ENCODE measurements at regions not wholly inside any gene's neighbourhood (a gene's known extent, or its start where the extent isn't known, plus 50 kb on each side); places are given as distances from the start of the nearest gene placed in this dataset.

DNA sequence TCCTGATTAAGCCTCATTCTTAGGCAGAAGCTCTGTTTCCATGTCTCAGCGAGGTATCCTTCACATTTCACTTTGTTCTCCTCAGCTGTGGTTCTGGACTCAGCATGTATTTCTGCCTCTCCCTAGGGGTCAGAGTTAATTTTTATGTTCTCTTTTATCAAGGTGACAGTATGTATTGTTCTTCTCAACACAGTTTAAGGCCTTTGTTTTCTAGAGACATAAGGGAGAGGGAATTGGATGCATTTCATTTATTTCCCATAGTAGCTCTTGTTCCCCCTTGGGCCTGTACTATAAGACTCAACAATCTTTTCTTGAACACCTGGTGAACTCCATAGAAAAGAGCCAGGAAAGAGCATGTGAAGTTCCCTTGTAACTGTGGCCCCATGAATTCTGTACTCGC lies 214.3 kb downstream of the ZWINT start:
- TF ChIP-seq, protein P1, sequence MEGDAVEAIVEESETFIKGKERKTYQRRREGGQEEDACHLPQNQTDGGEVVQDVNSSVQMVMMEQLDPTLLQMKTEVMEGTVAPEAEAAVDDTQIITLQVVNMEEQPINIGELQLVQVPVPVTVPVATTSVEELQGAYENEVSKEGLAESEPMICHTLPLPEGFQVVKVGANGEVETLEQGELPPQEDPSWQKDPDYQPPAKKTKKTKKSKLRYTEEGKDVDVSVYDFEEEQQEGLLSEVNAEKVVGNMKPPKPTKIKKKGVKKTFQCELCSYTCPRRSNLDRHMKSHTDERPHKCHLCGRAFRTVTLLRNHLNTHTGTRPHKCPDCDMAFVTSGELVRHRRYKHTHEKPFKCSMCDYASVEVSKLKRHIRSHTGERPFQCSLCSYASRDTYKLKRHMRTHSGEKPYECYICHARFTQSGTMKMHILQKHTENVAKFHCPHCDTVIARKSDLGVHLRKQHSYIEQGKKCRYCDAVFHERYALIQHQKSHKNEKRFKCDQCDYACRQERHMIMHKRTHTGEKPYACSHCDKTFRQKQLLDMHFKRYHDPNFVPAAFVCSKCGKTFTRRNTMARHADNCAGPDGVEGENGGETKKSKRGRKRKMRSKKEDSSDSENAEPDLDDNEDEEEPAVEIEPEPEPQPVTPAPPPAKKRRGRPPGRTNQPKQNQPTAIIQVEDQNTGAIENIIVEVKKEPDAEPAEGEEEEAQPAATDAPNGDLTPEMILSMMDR (conservative IDR thresholded peaks at IDR 0.05): no peak
- no peak for TF ChIP-seq ZFX (IDR thresholded peaks at IDR 0.05)

All from C4-2B (cell line).